LNCaP clone FGC (cell line): ENCODE measurements at regions not wholly inside any gene's neighbourhood (a gene's known extent, or its start where the extent isn't known, plus 50 kb on each side); places are given as distances from the start of the nearest gene placed in this dataset.

Source experiments
- DNase-seq: peaks from one replicate; pipeline ENCODE4 v3.0.0-alpha.2; 2011; ENCODE audit warnings: low read depth
- H3K4me3 ChIP-seq: 2 replicates; pipeline ENCODE4 v1.5.1; 2011; ENCODE audit warnings: mild to moderate bottlenecking, low read depth, low read length, control low read depth
- CTCF ChIP-seq: IDR thresholded peaks from 2 replicates; pipeline ENCODE4 v1.5.1; 2012; ENCODE audit warnings: mild to moderate bottlenecking; ENCODE audit not compliant: control insufficient read depth, insufficient read depth; ENCODE audit errors: extremely low read depth

- DNase-seq = no peak
- no peak overlapping the region for H3K4me3 ChIP-seq
- TF ChIP-seq CTCF = no peak
Observed at GRCh38 chr20:51089272-51089781, 66.4 kb upstream of the KCNG1 start.

- DNase-seq = no peak
- no peak for TF ChIP-seq CTCF
- H3K4me3 ChIP-seq = no peak overlapping the region
Observed at GRCh38 chr20:51087266-51087665, 64.4 kb upstream of the KCNG1 start.

- no peak for DNase-seq
- H3K4me3 ChIP-seq = no peak overlapping the region
- TF ChIP-seq CTCF = no peak
Observed at GRCh38 chr20:51085769-51086168, 62.9 kb upstream of the KCNG1 start.

- DNase-seq = no peak
- H3K4me3 ChIP-seq = no peak overlapping the region
Observed at GRCh38 chr20:51084593-51085377, 61.9 kb upstream of the KCNG1 start.

GRCh38 chr20:51083447-51083846 is 60.5 kb upstream of the KCNG1 start:
- TF ChIP-seq CTCF = no peak

More at GRCh38 chr20:51084593-51085377, 61.9 kb upstream of the KCNG1 start:
- no peak for TF ChIP-seq CTCF

GRCh38 chr20:51082988-51083387 is 60.1 kb upstream of the KCNG1 start:
- no peak for TF ChIP-seq CTCF
- DNase-seq = no peak
- H3K4me3 ChIP-seq = no peak overlapping the region

More at GRCh38 chr20:51083447-51083846, 60.5 kb upstream of the KCNG1 start:
- H3K4me3 ChIP-seq = no peak overlapping the region
- no peak for DNase-seq
